NCI-H2196 treated with DMSO at 0.1 percent for 48 hours (cell line): ENCODE measurements at regions not wholly inside any gene's neighbourhood (a gene's known extent, or its start where the extent isn't known, plus 50 kb on each side); places are given as distances from the start of the nearest gene placed in this dataset.

Experiments
- DNase-seq: peaks from one replicate; lab custom pipeline; 2025; ENCODE audit not compliant: unreplicated experiment; lab: John Stamatoyannopoulos, UW

DNA sequence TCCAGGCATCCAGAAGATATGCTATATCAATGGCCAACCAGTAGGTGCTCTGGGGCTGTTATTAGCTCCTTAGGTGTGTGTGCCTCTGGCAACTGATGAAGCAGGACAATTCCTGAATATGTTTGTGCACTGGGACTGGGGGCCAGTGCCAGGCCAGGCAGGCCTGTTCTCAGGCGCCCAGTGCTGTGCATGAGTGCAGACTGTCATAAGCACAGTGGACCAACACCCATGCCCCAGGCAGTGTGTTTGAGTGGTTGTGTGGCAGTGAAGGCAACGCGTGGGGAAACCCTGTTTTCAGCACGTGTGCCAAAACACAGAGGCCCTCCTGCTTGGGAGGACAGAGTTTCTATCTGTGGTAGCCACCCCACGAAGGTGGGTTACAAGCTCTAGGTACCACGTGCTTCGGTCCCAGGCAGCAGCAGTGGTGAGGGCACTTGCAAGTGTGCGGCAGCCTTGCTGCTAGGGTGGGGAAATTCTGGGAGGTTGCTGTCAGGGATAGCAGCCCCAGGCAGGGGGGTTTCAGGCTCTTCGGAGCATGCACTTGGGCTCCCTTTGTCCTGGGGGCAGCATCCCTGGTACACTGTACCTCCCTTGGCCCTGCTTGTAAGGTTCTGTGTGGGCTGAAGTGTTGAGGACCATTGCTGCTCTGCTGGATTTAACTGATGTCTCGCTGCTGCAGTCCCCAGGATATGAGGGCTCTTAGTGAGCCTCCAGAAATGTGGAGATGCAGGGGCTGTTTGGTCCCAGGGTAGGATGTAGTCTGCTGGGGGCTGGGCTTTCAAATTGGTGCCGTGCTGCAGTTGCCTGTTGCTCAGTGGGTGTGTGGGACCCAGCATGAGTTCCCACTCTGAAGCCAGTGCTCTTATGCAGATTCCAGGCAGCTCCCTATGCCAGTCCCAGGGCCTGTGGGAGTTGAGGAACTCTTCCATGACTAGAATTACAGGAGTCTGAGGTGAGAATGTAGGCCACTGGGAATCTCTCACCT, 280.9 kb downstream of the RPRM start:
- DNase-seq, result no peak

DNA sequence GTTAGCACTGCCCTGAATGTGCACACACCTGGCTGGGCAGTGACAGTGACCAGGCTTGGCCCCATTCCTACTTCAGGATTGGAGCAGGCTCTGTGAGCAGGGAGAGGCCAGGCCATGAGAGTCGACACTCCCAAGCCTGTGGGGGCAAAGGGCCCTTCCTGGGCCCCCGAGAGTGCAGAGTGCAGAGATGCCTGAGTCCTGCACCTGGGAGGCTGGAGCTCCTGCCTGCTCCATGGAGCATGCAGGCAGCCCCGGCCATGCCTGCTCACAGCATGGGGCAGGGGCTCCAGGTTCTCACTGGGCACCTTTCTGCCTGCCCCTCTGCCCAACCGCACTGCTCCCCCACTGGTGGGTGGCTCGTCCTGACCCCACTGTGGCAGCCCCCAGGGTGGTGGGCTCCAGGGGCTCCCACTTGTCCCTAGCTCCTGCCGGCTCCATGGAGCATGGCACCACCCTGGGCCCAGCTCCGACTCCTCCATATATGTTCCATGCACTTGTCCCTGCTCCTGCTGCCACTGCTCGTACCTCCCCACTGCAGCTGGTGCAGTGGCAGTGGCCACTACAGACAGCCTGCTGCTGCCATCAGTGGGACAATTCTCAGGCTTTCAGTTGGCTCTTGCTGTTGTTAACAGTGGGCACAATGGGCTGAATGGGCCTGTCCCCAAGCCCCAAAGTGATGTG, 282.0 kb downstream of the RPRM start:
- DNase-seq, result no peak

- DNase-seq, result no peak
Observed at GRCh38 chr2:153195342-153195741, 283.2 kb downstream of the RPRM start.

- no peak for DNase-seq
Observed at GRCh38 chr2:153189091-153189888, 289.3 kb downstream of the RPRM start.

- no peak for DNase-seq
Observed at GRCh38 chr2:153179808-153180207, 298.8 kb downstream of the RPRM start.

GRCh38 chr2:153169609-153170008, 309.0 kb downstream of the RPRM start:
- no peak for DNase-seq

DNA sequence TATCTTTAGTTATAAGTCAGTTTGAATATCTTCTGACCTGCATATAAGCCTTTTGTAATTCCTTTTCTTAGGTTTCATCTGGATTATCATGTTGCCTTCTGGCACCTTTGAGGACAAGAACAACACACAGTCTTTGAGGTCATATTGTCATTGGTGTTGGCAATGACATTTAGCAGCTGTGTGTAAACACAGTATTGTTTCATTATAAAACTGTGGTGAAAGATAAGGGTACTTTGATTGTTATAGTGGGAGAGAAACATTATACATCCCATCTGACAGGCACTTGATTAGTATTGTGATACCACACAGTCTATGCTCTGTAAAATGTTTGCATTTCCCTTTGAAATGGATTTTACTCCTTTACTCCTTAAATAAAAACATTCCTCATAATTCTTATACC, 313.5 kb downstream of the RPRM start:
- DNase-seq, result no peak

DNA sequence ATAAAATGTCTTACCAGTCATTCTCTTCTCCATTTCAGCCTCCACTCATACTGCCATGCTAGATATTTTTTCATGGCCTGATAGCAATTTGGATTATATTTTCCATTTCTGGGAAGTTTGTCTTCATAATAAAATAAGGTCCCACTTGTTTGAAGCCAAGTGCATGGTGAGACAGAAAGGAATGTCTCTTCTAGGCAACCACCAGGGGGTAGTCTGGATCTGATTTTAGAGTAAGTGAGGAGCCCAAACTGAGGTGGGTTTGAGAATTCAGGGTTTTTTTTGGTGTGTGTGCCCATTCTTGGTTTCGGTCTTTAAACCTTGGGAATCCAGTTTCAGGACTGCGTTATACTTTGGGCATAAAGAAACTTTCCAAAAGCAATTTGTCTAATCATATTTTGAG, 315.5 kb downstream of the RPRM start:
- DNase-seq, result no peak

DNA sequence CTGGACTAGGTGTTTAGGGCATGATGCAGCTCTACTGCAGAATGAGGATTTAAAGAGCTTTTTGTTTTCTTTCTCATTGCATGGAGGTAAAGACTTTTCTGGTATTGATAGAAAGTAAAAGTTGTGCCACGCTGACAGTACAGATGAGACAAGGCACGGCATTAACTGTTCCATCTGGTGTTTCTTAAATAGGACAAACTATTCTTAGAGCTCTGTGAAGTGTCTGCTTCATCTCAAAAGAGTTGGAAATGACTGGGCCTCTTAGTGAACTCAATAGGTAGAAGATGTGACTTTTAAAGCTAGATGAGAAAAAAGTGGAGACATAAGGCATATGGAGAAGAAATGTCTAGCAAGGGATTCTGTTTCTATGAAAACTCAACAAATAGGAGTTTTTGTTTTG, 321.8 kb downstream of the RPRM start:
- DNase-seq, result no peak

DNA sequence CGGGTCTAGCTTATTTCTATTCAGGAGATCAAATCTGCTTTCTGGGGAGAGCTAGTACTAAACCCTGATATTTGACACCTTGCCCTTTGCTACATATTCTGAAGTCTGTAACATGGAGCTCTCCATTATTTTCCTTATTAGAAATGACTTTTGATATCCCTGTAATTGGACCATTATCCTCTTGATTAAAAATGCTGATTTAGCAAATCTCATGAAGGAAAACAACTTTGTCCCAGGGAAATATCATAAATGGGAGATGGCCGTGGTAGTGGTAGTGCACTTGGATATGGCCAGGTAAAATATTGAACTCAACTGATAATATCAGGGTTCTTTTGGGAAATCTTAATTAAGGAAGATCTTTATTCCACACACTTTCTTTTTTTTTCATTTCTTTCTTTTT, 326.5 kb downstream of the RPRM start:
- DNase-seq, result no peak

- DNase-seq, result no peak
Observed at GRCh38 chr2:153145470-153145978, 333.0 kb downstream of the RPRM start.

DNA sequence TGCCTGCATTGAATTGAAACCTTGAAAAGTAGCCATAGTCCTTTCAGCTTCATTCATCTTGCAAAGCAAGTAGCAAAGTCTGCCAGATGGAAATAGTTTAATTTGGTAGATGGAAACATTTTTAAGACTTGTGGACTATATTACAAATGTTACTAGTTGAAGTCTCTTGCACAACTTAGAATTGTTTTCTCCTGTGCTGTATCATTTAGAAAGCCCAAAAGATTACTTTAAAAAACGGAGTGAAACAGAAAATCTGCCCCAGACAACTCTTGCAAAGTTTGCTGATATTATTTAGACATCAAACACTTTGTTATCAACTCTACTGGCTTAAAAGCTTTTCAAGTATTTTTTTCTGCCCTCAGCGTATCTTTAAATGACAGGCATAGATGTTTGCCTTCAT, 335.0 kb downstream of the RPRM start:
- no peak for DNase-seq

DNA sequence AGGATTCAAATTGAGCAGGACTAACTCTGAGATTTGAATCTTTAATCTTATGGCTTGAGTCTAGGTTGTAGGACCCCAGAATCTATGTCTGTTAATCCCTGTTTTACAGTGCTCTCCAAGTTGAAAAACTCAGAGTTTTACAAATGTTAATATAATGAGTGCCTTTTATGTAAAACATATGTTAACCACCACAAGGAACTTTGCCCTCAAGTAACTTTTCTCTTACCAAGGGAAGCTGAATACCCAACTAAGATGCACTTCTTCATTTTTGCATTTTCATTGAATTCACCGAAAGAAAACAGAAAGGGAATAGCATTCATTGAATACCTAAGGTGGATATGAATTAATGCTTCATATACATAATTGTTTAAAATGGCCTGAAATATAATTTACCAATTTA, 338.1 kb downstream of the RPRM start:
- no peak for DNase-seq

- DNase-seq, result no peak
Observed at GRCh38 chr2:153138651-153139375, 339.7 kb downstream of the RPRM start.

- no peak for DNase-seq
Observed at GRCh38 chr2:153136216-153136615, 342.3 kb downstream of the RPRM start.

GRCh38 chr2:153134725-153135124, 343.8 kb downstream of the RPRM start:
- no peak for DNase-seq

DNA sequence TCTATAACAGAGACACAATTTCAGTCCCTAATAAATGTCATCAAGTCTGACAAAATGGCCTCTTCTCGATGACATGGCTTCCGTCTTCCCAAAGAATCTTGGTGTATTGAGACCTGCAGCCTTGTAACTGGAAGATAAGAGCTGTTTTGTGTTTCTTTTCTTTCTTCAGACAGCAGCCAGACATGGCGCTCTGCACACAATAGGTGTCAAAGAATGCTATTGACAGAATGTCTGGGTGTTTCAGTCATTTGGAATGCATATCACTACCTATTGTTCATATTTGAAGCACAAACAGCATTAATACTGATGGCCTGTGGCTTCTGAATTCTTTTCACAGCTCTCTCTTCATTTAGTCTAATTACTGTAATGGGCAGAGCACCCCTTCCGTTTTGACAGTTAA, 344.8 kb downstream of the RPRM start:
- no peak for DNase-seq

- no peak for DNase-seq
Observed at GRCh38 chr2:153132418-153132817, 346.1 kb downstream of the RPRM start.

GRCh38 chr2:153115141-153115540, 363.4 kb downstream of the RPRM start:
- DNase-seq, result no peak

- DNase-seq, result no peak
Observed at GRCh38 chr2:153110486-153110885, 368.1 kb downstream of the RPRM start.

GRCh38 chr2:153109793-153110192, 368.8 kb downstream of the RPRM start:
- no peak for DNase-seq
